IMR-90 (cell line): ENCODE measurements at regions not wholly inside any gene's neighbourhood (a gene's known extent, or its start where the extent isn't known, plus 50 kb on each side); places are given as distances from the start of the nearest gene placed in this dataset.

Source experiments
- ATAC-seq: fragments of 200-7000 bp; cut with Tn5 transposase; 2 replicates; pipeline ENCODE4 v1.9.1; 2020; ENCODE audit warnings: low read depth, mild to moderate bottlenecking, moderate library complexity
- BruUV-seq: library from RNA; stranded (reverse); fragments of 400-500 nt; replicated peaks from 2 replicates; lab custom pipeline; 2021; lab: Mats Ljungman, UMichigan
- CTCF ChIA-PET: fragments of 300-600 bp; formaldehyde crosslinking; extraction: SDS; loops from one replicate; lab custom pipeline; 2021; ENCODE audit warnings: antibody characterized with exemption; lab: Yijun Ruan, JAX
- POLR2A ChIA-PET: fragments of 300-600 bp; sonication (Branson Sonifier 250); formaldehyde crosslinking; loops from one replicate; lab custom pipeline; 2022; ENCODE audit warnings: antibody characterized with exemption; ENCODE audit not compliant: unreplicated experiment; lab: Charles Lee
- DNase-seq: peaks from one replicate; pipeline ENCODE4 v3.0.0; 2013
- H2AFZ ChIP-seq: replicated peaks from 2 replicates; pipeline ENCODE3; 2013; ENCODE audit warnings: low read length, mild to moderate bottlenecking; ENCODE audit not compliant: poor library complexity
- H2AK5ac ChIP-seq: 2 replicates; pipeline ENCODE4 v1.6.1; 2013; ENCODE audit warnings: low read depth, low read length, inconsistent platforms
- H2AK9ac ChIP-seq: replicated peaks from 2 replicates; pipeline ENCODE3; 2013; ENCODE audit warnings: mild to moderate bottlenecking, low read depth, low read length, moderate library complexity; ENCODE audit not compliant: poor library complexity
- H2BK120ac ChIP-seq: 2 replicates; pipeline ENCODE4 v1.6.1; 2013; ENCODE audit warnings: low read depth, low read length, inconsistent platforms
- H2BK15ac ChIP-seq: 3 replicates; pipeline ENCODE4 v1.6.1; 2013; ENCODE audit warnings: low read depth, low read length, inconsistent platforms
- H2BK20ac ChIP-seq: 2 replicates; pipeline ENCODE4 v1.6.1; 2013; ENCODE audit warnings: low read depth, mild to moderate bottlenecking, inconsistent platforms, low read length, moderate library complexity
- H2BK5ac ChIP-seq: 2 replicates; pipeline ENCODE4 v1.6.1; 2013; ENCODE audit warnings: mild to moderate bottlenecking, low read depth, low read length, inconsistent platforms; ENCODE audit not compliant: poor library complexity, severe bottlenecking
- H3K14ac ChIP-seq: replicated peaks from 2 replicates; pipeline ENCODE4 v1.6.1; 2013; ENCODE audit warnings: low read depth, low read length, inconsistent platforms
- H3K18ac ChIP-seq: 2 replicates; pipeline ENCODE4 v1.6.1; 2013; ENCODE audit warnings: low read depth, low read length, control low read depth
- H3K23ac ChIP-seq: 2 replicates; pipeline ENCODE4 v1.6.1; 2013; ENCODE audit warnings: low read depth, low read length, inconsistent platforms
- H3K27ac ChIP-seq: 2 replicates; pipeline ENCODE4 v1.5.1; 2013; ENCODE audit warnings: mild to moderate bottlenecking, control low read depth, low read length; ENCODE audit not compliant: insufficient read depth
- H3K27me3 ChIP-seq: 2 replicates; pipeline ENCODE4 v1.6.1; 2013; ENCODE audit warnings: low read length; ENCODE audit not compliant: control insufficient read depth, insufficient read depth
- H3K36me3 ChIP-seq: 2 replicates; pipeline ENCODE4 v1.6.1; 2013; ENCODE audit warnings: low read length, mixed read lengths; ENCODE audit not compliant: control insufficient read depth, insufficient read depth
- H3K4ac ChIP-seq: 2 replicates; pipeline ENCODE4 v1.6.1; 2013; ENCODE audit warnings: low read depth, low read length, inconsistent platforms
- H3K4me1 ChIP-seq: 2 replicates; pipeline ENCODE4 v1.6.1; 2013; ENCODE audit warnings: low read length, mixed read lengths; ENCODE audit not compliant: control insufficient read depth, insufficient read depth
- H3K4me2 ChIP-seq: 2 replicates; pipeline ENCODE4 v1.6.1; 2013; ENCODE audit warnings: low read depth, mild to moderate bottlenecking, control low read depth, low read length, moderate library complexity
- H3K4me3 ChIP-seq: 2 replicates; pipeline ENCODE4 v1.5.1; 2013; ENCODE audit warnings: low read depth, mild to moderate bottlenecking, control low read depth, low read length, moderate library complexity; ENCODE audit not compliant: insufficient read depth
- H3K56ac ChIP-seq: 2 replicates; pipeline ENCODE4 v1.6.1; 2013; ENCODE audit warnings: low read length, inconsistent platforms; ENCODE audit not compliant: insufficient read depth; ENCODE audit errors: extremely low read depth
- H3K79me1 ChIP-seq, 2 experiments: 2 replicates each; pipeline ENCODE4 v1.6.1; 2013; ENCODE audit warnings: low read length in 2 of 2, inconsistent platforms in 1 of 2, low read depth in 1 of 2
- H3K9ac ChIP-seq: 2 replicates; pipeline ENCODE4 v1.6.1; 2013; ENCODE audit warnings: low read depth, low read length, control low read depth
- H3K9me1 ChIP-seq: 2 replicates; pipeline ENCODE4 v1.6.1; 2013; ENCODE audit warnings: low read length, inconsistent platforms; ENCODE audit not compliant: insufficient read depth
- H3K9me3 ChIP-seq: 2 replicates; pipeline ENCODE4 v1.6.1; 2013; ENCODE audit warnings: low read length; ENCODE audit not compliant: control insufficient read depth, insufficient read depth
- H4K20me1 ChIP-seq: 2 replicates; pipeline ENCODE4 v1.6.1; 2013; ENCODE audit warnings: low read length, inconsistent platforms; ENCODE audit not compliant: insufficient read depth
- H4K5ac ChIP-seq: 2 replicates; pipeline ENCODE4 v1.6.1; 2013; ENCODE audit warnings: mild to moderate bottlenecking, low read depth, low read length, control low read depth
- H4K8ac ChIP-seq, 2 experiments: 2 replicates each; pipeline ENCODE4 v1.6.1; 2013; ENCODE audit warnings: low read depth in 2 of 2, low read length in 2 of 2, control low read depth in 1 of 2, inconsistent platforms in 1 of 2
- H4K91ac ChIP-seq: 2 replicates; pipeline ENCODE4 v1.6.1; 2013; ENCODE audit warnings: low read depth, low read length, inconsistent platforms; ENCODE audit not compliant: insufficient read depth
- CHD1 ChIP-seq: IDR thresholded peaks from 2 replicates; pipeline ENCODE4 v1.6.1; 2012; ENCODE audit warnings: low read depth, low read length, improper control_type of control experiment
- FOS ChIP-seq: fragments of 150-350 bp; IDR thresholded peaks from 2 replicates; pipeline ENCODE4 v1.6.1; 2016; ENCODE audit warnings: low read depth, low read length
- SMC3 ChIP-seq: fragments of 150-350 bp; IDR thresholded peaks from 2 replicates; pipeline ENCODE4 v1.6.1; 2016; ENCODE audit warnings: low read depth, mild to moderate bottlenecking, antibody characterized with exemption, low read length, moderate library complexity
- WGBS, 2 experiments: methylation state at CpG; one replicate each; pipeline versions ENCODE4 v1.1.5 to v1.1.7; 2013; ENCODE audit warnings: missing lambda C conversion rate in 2 of 2; ENCODE audit not compliant: insufficient read length in 1 of 2; ENCODE audit errors: extremely low coverage in 2 of 2; 5-methylcytosine and 5-hydroxymethylcytosine counted together
- dilution Hi-C: fragments of 300-500 bp; cut with HindIII; formaldehyde crosslinking; loops from one replicate; pipeline ENCODE4 v1.14.3; 2018; ENCODE audit warnings: low sequenced_read_pairs; ENCODE audit not compliant: unreplicated experiment
- in situ Hi-C: fragments of 300-500 bp; cut with MboI; formaldehyde crosslinking; loops from 3 replicates; pipeline ENCODE4 v1.14.3; 2019; ENCODE audit warnings: low sequenced_read_pairs, inconsistent platforms, mixed read lengths
- intact Hi-C: fragments of 100-400 bp; cut with micrococcal nuclease; formaldehyde crosslinking; loops from 2 replicates; pipeline ENCODE4 v1.10.0; 2022
- TF ChIP-seq, protein P1 (sequence below): conservative IDR thresholded peaks from 2 replicates; pipeline ENCODE4 v1.5.1; 2012; ENCODE audit warnings: mild to moderate bottlenecking, low read depth, low read length, improper control_type of control experiment

GRCh38 chr2:395886-396285, 108.0 kb upstream of the ALKAL2 start:
- no peaks in the 10 kb centered on the region for H4K20me1 ChIP-seq
- H2BK20ac ChIP-seq, result no peak overlapping the region
- H3K56ac ChIP-seq, result no peak overlapping the region
- H3K27me3 ChIP-seq, result no peaks in the 10 kb centered on the region
- no peak overlapping the region for H3K4me2 ChIP-seq
- no peak overlapping the region for H3K27ac ChIP-seq
- CTCF ChIA-PET, result no interaction called here
- dilution Hi-C loops (no loop called here), in situ Hi-C loops (no loop called here), intact Hi-C loops (no loop called here)
- H4K91ac ChIP-seq, result no peak overlapping the region
- H3K18ac ChIP-seq, result no peak overlapping the region
- POLR2A ChIA-PET, result no interaction called here
- TF ChIP-seq SMC3 (no peak), CHD1 (no peak), FOS (no peak)
- TF ChIP-seq, protein P1, sequence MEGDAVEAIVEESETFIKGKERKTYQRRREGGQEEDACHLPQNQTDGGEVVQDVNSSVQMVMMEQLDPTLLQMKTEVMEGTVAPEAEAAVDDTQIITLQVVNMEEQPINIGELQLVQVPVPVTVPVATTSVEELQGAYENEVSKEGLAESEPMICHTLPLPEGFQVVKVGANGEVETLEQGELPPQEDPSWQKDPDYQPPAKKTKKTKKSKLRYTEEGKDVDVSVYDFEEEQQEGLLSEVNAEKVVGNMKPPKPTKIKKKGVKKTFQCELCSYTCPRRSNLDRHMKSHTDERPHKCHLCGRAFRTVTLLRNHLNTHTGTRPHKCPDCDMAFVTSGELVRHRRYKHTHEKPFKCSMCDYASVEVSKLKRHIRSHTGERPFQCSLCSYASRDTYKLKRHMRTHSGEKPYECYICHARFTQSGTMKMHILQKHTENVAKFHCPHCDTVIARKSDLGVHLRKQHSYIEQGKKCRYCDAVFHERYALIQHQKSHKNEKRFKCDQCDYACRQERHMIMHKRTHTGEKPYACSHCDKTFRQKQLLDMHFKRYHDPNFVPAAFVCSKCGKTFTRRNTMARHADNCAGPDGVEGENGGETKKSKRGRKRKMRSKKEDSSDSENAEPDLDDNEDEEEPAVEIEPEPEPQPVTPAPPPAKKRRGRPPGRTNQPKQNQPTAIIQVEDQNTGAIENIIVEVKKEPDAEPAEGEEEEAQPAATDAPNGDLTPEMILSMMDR, result no peak
- H3K79me1 ChIP-seq, result no peaks in the 10 kb centered on the region
- H3K4me1 ChIP-seq, result no peaks in the 10 kb centered on the region
- DNase-seq, result no peak
- H4K5ac ChIP-seq, result no peak overlapping the region
- BruUV-seq, result no TSS peak
- no peaks in the 10 kb centered on the region for H3K9me1 ChIP-seq
- H2AFZ ChIP-seq, result no peak overlapping the region
- H2BK120ac ChIP-seq, result no peak overlapping the region
- H2BK15ac ChIP-seq, result no peak overlapping the region
- no peak for ATAC-seq
- H3K14ac ChIP-seq, result no peak overlapping the region
- H2AK9ac ChIP-seq, result no peak overlapping the region
- H3K36me3 ChIP-seq, result no peaks in the 10 kb centered on the region
- no peak overlapping the region for H2BK5ac ChIP-seq
- H3K4me3 ChIP-seq, result no peak overlapping the region
- no peak overlapping the region for H3K23ac ChIP-seq
- H3K9ac ChIP-seq, result no peak overlapping the region
- H3K9me3 ChIP-seq, result peaks cover 47% of the 10 kb centered on the region
- H3K4ac ChIP-seq, result no peak overlapping the region
- no peak overlapping the region for H2AK5ac ChIP-seq
- 59% methylated on average over 7 of the region's 12 CpGs; no CpG with 5 or more reads in 1 of the 2 experiments for WGBS, 2 experiments
- no peak overlapping the region for H4K8ac ChIP-seq
